Loucy (cell line): ENCODE measurements at regions not wholly inside any gene's neighbourhood (a gene's known extent, or its start where the extent isn't known, plus 50 kb on each side); places are given as distances from the start of the nearest gene placed in this dataset.

ENCODE experiments used
- EZH2phosphoT487 ChIP-seq: fragments of 200-600 bp; IDR thresholded peaks from 2 replicates; pipeline ENCODE4 v1.6.1; 2018; ENCODE audit warnings: antibody characterized with exemption, mild to moderate bottlenecking, moderate library complexity, borderline replicate concordance
- TF ChIP-seq, protein P1 (sequence below): fragments of 200-600 bp; sonication (generic); conservative IDR thresholded peaks from 2 replicates; pipeline ENCODE4 v1.5.1; 2014; ENCODE audit warnings: mild to moderate bottlenecking, antibody characterized with exemption, low read length

- TF ChIP-seq, protein P1, sequence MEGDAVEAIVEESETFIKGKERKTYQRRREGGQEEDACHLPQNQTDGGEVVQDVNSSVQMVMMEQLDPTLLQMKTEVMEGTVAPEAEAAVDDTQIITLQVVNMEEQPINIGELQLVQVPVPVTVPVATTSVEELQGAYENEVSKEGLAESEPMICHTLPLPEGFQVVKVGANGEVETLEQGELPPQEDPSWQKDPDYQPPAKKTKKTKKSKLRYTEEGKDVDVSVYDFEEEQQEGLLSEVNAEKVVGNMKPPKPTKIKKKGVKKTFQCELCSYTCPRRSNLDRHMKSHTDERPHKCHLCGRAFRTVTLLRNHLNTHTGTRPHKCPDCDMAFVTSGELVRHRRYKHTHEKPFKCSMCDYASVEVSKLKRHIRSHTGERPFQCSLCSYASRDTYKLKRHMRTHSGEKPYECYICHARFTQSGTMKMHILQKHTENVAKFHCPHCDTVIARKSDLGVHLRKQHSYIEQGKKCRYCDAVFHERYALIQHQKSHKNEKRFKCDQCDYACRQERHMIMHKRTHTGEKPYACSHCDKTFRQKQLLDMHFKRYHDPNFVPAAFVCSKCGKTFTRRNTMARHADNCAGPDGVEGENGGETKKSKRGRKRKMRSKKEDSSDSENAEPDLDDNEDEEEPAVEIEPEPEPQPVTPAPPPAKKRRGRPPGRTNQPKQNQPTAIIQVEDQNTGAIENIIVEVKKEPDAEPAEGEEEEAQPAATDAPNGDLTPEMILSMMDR: no peak
- TF ChIP-seq EZH2phosphoT487: no peak
Measured at GRCh38 chr1:221525749-221526148, 216.1 kb downstream of the DUSP10 start.
